22Rv1 (cell line): ENCODE measurements at regions not wholly inside any gene's neighbourhood (a gene's known extent, or its start where the extent isn't known, plus 50 kb on each side); places are given as distances from the start of the nearest gene placed in this dataset.

Experiments
- ZFX ChIP-seq: fragments of 450-650 bp; IDR thresholded peaks from 2 replicates; pipeline ENCODE4 v1.6.1; 2017; ENCODE audit warnings: antibody characterized with exemption, borderline replicate concordance
- TF ChIP-seq, protein P1 (sequence below): fragments of 450-650 bp; IDR thresholded peaks from 2 replicates; pipeline ENCODE4 v1.5.1; 2017; ENCODE audit warnings: mild to moderate bottlenecking

DNA sequence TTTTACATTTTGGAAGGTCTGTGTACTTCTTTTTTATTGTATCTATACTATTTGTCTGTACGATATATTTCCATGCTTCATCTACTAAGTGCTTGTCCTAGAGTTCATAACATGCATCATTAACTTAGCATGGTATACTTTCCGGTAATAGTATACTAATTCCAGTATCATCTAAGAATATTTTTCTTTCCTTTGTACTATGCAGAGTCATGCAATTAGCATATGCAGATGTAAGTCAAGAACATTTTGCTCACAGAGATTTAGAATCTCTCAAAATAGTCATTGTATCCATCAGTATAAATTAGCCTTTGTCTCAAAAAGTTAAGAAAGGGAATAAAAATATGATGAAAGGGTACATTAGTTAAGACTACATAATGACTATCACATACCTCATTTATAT, 770.4 kb upstream of the GRAMD2B start:
- TF ChIP-seq, protein P1, sequence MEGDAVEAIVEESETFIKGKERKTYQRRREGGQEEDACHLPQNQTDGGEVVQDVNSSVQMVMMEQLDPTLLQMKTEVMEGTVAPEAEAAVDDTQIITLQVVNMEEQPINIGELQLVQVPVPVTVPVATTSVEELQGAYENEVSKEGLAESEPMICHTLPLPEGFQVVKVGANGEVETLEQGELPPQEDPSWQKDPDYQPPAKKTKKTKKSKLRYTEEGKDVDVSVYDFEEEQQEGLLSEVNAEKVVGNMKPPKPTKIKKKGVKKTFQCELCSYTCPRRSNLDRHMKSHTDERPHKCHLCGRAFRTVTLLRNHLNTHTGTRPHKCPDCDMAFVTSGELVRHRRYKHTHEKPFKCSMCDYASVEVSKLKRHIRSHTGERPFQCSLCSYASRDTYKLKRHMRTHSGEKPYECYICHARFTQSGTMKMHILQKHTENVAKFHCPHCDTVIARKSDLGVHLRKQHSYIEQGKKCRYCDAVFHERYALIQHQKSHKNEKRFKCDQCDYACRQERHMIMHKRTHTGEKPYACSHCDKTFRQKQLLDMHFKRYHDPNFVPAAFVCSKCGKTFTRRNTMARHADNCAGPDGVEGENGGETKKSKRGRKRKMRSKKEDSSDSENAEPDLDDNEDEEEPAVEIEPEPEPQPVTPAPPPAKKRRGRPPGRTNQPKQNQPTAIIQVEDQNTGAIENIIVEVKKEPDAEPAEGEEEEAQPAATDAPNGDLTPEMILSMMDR = no peak
- no peak for TF ChIP-seq ZFX
